ENCODE measurements at regions not wholly inside any gene's neighbourhood (a gene's known extent, or its start where the extent isn't known, plus 50 kb on each side); places are given as distances from the start of the nearest gene placed in this dataset.

GRCh38 chr18:42281851-42282250, 326.8 kb downstream of the PIK3C3 start:
- Histone ChIP-seq H3K27me3 (ENCODE audit: control insufficient read depth in 1 of 2, insufficient read depth in 2 of 2, low read length in 2 of 2) (no peaks in the 10 kb centered on the region), H3K9me3 (ENCODE audit: control insufficient read depth in 1 of 2, low read length in 2 of 2) (no peaks in the 10 kb centered on the region), H3K4me1 (ENCODE audit: control insufficient read depth in 1 of 2, insufficient read depth in 2 of 2, low read length in 2 of 2) (no peaks in the 10 kb centered on the region), H3K27ac (ENCODE audit: low read depth, low read length) (no peak overlapping the region), H3K36me3 (ENCODE audit: control insufficient read depth in 1 of 2, insufficient read depth in 2 of 2, low read length in 2 of 2) (no peaks in the 10 kb centered on the region), H3K9ac (ENCODE audit: low read depth in 1 of 2, low read length in 2 of 2) (no peak overlapping the region), H3K4me3 (ENCODE audit: low read depth in 1 of 2, low read length in 2 of 2) (no peak overlapping the region)

GRCh38 chr18:42287047-42287446, 332.0 kb downstream of the PIK3C3 start:
- H3K9me3 ChIP-seq (ENCODE audit: control insufficient read depth in 1 of 2, low read length in 2 of 2): no peaks in the 10 kb centered on the region
- no peaks in the 10 kb centered on the region for H3K4me1 ChIP-seq (ENCODE audit: control insufficient read depth in 1 of 2, insufficient read depth in 2 of 2, low read length in 2 of 2)
- no peak overlapping the region for H3K9ac ChIP-seq (ENCODE audit: low read depth in 1 of 2, low read length in 2 of 2)
- H3K27ac ChIP-seq (ENCODE audit: low read depth, low read length): no peak overlapping the region
- no peaks in the 10 kb centered on the region for H3K36me3 ChIP-seq (ENCODE audit: control insufficient read depth in 1 of 2, insufficient read depth in 2 of 2, low read length in 2 of 2)
- no peaks in the 10 kb centered on the region for H3K27me3 ChIP-seq (ENCODE audit: control insufficient read depth in 1 of 2, insufficient read depth in 2 of 2, low read length in 2 of 2)
- H3K4me3 ChIP-seq (ENCODE audit: low read depth in 1 of 2, low read length in 2 of 2): no peak overlapping the region

- Histone ChIP-seq H3K27ac (ENCODE audit: low read depth, low read length) (no peak overlapping the region), H3K9ac (ENCODE audit: low read depth in 1 of 2, low read length in 2 of 2) (no peak overlapping the region), H3K36me3 (ENCODE audit: control insufficient read depth in 1 of 2, insufficient read depth in 2 of 2, low read length in 2 of 2) (no peaks in the 10 kb centered on the region), H3K9me3 (ENCODE audit: control insufficient read depth in 1 of 2, low read length in 2 of 2) (no peaks in the 10 kb centered on the region), H3K4me3 (ENCODE audit: low read depth in 1 of 2, low read length in 2 of 2) (no peak overlapping the region), H3K27me3 (ENCODE audit: control insufficient read depth in 1 of 2, insufficient read depth in 2 of 2, low read length in 2 of 2) (no peaks in the 10 kb centered on the region), H3K4me1 (ENCODE audit: control insufficient read depth in 1 of 2, insufficient read depth in 2 of 2, low read length in 2 of 2) (no peaks in the 10 kb centered on the region)
Observed at GRCh38 chr18:42288129-42288528, 333.1 kb downstream of the PIK3C3 start.

- no peak overlapping the region for H3K27ac ChIP-seq (ENCODE audit: low read depth, low read length)
- no peaks in the 10 kb centered on the region for H3K9me3 ChIP-seq (ENCODE audit: control insufficient read depth in 1 of 2, low read length in 2 of 2)
- no peaks in the 10 kb centered on the region for H3K27me3 ChIP-seq (ENCODE audit: control insufficient read depth in 1 of 2, insufficient read depth in 2 of 2, low read length in 2 of 2)
- no peaks in the 10 kb centered on the region for H3K36me3 ChIP-seq (ENCODE audit: control insufficient read depth in 1 of 2, insufficient read depth in 2 of 2, low read length in 2 of 2)
- H3K4me3 ChIP-seq (ENCODE audit: low read depth in 1 of 2, low read length in 2 of 2): no peak overlapping the region
- no peak overlapping the region for H3K9ac ChIP-seq (ENCODE audit: low read depth in 1 of 2, low read length in 2 of 2)
- no peaks in the 10 kb centered on the region for H3K4me1 ChIP-seq (ENCODE audit: control insufficient read depth in 1 of 2, insufficient read depth in 2 of 2, low read length in 2 of 2)
Observed at GRCh38 chr18:42289526-42289925, 334.5 kb downstream of the PIK3C3 start.

- no peak overlapping the region for H3K9ac ChIP-seq (ENCODE audit: low read depth in 1 of 2, low read length in 2 of 2)
- no peaks in the 10 kb centered on the region for H3K36me3 ChIP-seq (ENCODE audit: control insufficient read depth in 1 of 2, insufficient read depth in 2 of 2, low read length in 2 of 2)
- H3K27me3 ChIP-seq (ENCODE audit: control insufficient read depth in 1 of 2, insufficient read depth in 2 of 2, low read length in 2 of 2): no peaks in the 10 kb centered on the region
- H3K4me1 ChIP-seq (ENCODE audit: control insufficient read depth in 1 of 2, insufficient read depth in 2 of 2, low read length in 2 of 2): no peaks in the 10 kb centered on the region
- H3K27ac ChIP-seq (ENCODE audit: low read depth, low read length): no peak overlapping the region
- H3K4me3 ChIP-seq (ENCODE audit: low read depth in 1 of 2, low read length in 2 of 2): no peak overlapping the region
- no peaks in the 10 kb centered on the region for H3K9me3 ChIP-seq (ENCODE audit: control insufficient read depth in 1 of 2, low read length in 2 of 2)
Observed at GRCh38 chr18:42290318-42291307, 335.6 kb downstream of the PIK3C3 start.

- no peaks in the 10 kb centered on the region for H3K27me3 ChIP-seq (ENCODE audit: control insufficient read depth in 1 of 2, insufficient read depth in 2 of 2, low read length in 2 of 2)
- H3K9me3 ChIP-seq (ENCODE audit: control insufficient read depth in 1 of 2, low read length in 2 of 2): no peaks in the 10 kb centered on the region
- H3K27ac ChIP-seq (ENCODE audit: low read depth, low read length): no peak overlapping the region
- H3K4me3 ChIP-seq (ENCODE audit: low read depth in 1 of 2, low read length in 2 of 2): no peak overlapping the region
- no peaks in the 10 kb centered on the region for H3K4me1 ChIP-seq (ENCODE audit: control insufficient read depth in 1 of 2, insufficient read depth in 2 of 2, low read length in 2 of 2)
- no peaks in the 10 kb centered on the region for H3K36me3 ChIP-seq (ENCODE audit: control insufficient read depth in 1 of 2, insufficient read depth in 2 of 2, low read length in 2 of 2)
- H3K9ac ChIP-seq (ENCODE audit: low read depth in 1 of 2, low read length in 2 of 2): no peak overlapping the region
Observed at GRCh38 chr18:42292654-42293053, 337.6 kb downstream of the PIK3C3 start.

GRCh38 chr18:42296192-42296591, 341.2 kb downstream of the PIK3C3 start:
- Histone ChIP-seq H3K4me1 (ENCODE audit: control insufficient read depth in 1 of 2, insufficient read depth in 2 of 2, low read length in 2 of 2) (no peaks in the 10 kb centered on the region), H3K9me3 (ENCODE audit: control insufficient read depth in 1 of 2, low read length in 2 of 2) (no peaks in the 10 kb centered on the region), H3K27ac (ENCODE audit: low read depth, low read length) (no peak overlapping the region), H3K36me3 (ENCODE audit: control insufficient read depth in 1 of 2, insufficient read depth in 2 of 2, low read length in 2 of 2) (no peaks in the 10 kb centered on the region), H3K27me3 (ENCODE audit: control insufficient read depth in 1 of 2, insufficient read depth in 2 of 2, low read length in 2 of 2) (no peaks in the 10 kb centered on the region), H3K9ac (ENCODE audit: low read depth in 1 of 2, low read length in 2 of 2) (no peak overlapping the region), H3K4me3 (ENCODE audit: low read depth in 1 of 2, low read length in 2 of 2) (no peak overlapping the region)

GRCh38 chr18:42296723-42297122, 341.7 kb downstream of the PIK3C3 start:
- H3K9me3 ChIP-seq (ENCODE audit: control insufficient read depth in 1 of 2, low read length in 2 of 2): no peaks in the 10 kb centered on the region
- H3K4me1 ChIP-seq (ENCODE audit: control insufficient read depth in 1 of 2, insufficient read depth in 2 of 2, low read length in 2 of 2): no peaks in the 10 kb centered on the region
- no peak overlapping the region for H3K9ac ChIP-seq (ENCODE audit: low read depth in 1 of 2, low read length in 2 of 2)
- H3K4me3 ChIP-seq (ENCODE audit: low read depth in 1 of 2, low read length in 2 of 2): no peak overlapping the region
- H3K27ac ChIP-seq (ENCODE audit: low read depth, low read length): no peak overlapping the region
- no peaks in the 10 kb centered on the region for H3K36me3 ChIP-seq (ENCODE audit: control insufficient read depth in 1 of 2, insufficient read depth in 2 of 2, low read length in 2 of 2)
- H3K27me3 ChIP-seq (ENCODE audit: control insufficient read depth in 1 of 2, insufficient read depth in 2 of 2, low read length in 2 of 2): no peaks in the 10 kb centered on the region

GRCh38 chr18:42298759-42299675, 344.0 kb downstream of the PIK3C3 start:
- H3K9me3 ChIP-seq (ENCODE audit: control insufficient read depth in 1 of 2, low read length in 2 of 2): no peaks in the 10 kb centered on the region
- H3K4me3 ChIP-seq (ENCODE audit: low read depth in 1 of 2, low read length in 2 of 2): no peak overlapping the region
- H3K4me1 ChIP-seq (ENCODE audit: control insufficient read depth in 1 of 2, insufficient read depth in 2 of 2, low read length in 2 of 2): no peaks in the 10 kb centered on the region
- no peak overlapping the region for H3K27ac ChIP-seq (ENCODE audit: low read depth, low read length)
- H3K36me3 ChIP-seq (ENCODE audit: control insufficient read depth in 1 of 2, insufficient read depth in 2 of 2, low read length in 2 of 2): no peaks in the 10 kb centered on the region
- no peak overlapping the region for H3K9ac ChIP-seq (ENCODE audit: low read depth in 1 of 2, low read length in 2 of 2)
- no peaks in the 10 kb centered on the region for H3K27me3 ChIP-seq (ENCODE audit: control insufficient read depth in 1 of 2, insufficient read depth in 2 of 2, low read length in 2 of 2)
